ENCODE measurements at regions not wholly inside any gene's neighbourhood (a gene's known extent, or its start where the extent isn't known, plus 50 kb on each side); places are given as distances from the start of the nearest gene placed in this dataset.

GRCh38 chrX:5683996-5684395 lies 544.7 kb downstream of the NLGN4X start (continued):
- no peak for TF ChIP-seq CEBPZ (IDR thresholded peaks at IDR 0.05; ENCODE audit: borderline replicate concordance, low read depth, low read length)
- no peak for TF ChIP-seq ZFP91 (CRISPR knock-in tag; IDR thresholded peaks at IDR 0.05)
- no peak for TF ChIP-seq RREB1 (CRISPR knock-in tag; IDR thresholded peaks at IDR 0.05)
